ENCODE measurements at regions not wholly inside any gene's neighbourhood (a gene's known extent, or its start where the extent isn't known, plus 50 kb on each side); places are given as distances from the start of the nearest gene placed in this dataset.
A peak's percentile ranks its signal among the peaks of the same experiment; 100 is the strongest.

DNA sequence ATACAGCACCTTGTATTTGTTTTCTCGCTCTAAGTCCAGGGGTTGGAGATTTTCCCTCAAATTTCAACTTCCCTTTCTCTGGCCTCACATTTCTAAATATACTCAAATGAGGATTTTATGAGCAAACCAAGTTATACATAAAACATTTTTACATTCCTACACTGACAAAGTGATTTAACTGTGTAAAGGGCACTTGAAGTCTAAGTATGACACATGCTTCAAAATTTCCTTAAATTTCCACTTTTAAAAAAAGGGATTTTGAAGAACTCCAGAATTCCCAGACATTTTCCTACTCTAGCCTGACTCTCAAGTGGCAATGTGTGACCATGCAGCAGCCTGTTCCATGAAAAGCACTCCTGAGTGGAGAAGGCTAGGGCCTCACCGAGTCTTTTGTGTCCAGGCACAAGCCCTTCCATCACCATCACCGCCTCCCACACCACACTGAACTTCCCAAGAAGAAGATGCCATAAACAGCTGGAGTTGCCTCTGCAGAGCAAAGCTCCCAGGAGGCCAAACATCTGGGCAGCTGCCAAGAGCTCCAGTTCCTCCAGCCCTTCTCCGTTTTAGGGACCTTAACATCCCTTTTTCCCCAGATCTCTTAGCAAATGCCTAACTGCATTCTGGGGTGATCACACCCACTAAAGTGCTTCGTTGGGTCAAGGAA, 68.9 kb downstream of the NCR2 start:
- Histone ChIP-seq H3K36me3 (ENCODE audit: control insufficient read depth, insufficient read depth, low read length) (no peaks in the 10 kb centered on the region), H3K4me1 (ENCODE audit: control insufficient read depth, insufficient read depth, low read length) (peaks cover 27% of the 10 kb centered on the region), H3K9me3 (ENCODE audit: control insufficient read depth, insufficient read depth, low read length) (no peaks in the 10 kb centered on the region), H3K27ac (ENCODE audit: low read depth, low read length) (no peak overlapping the region), H3K27me3 (ENCODE audit: control insufficient read depth, insufficient read depth, low read length) (peaks cover 59% of the 10 kb centered on the region), H3K4me3 (ENCODE audit: low read depth, low read length) (no peak overlapping the region)
- DNase-seq (ENCODE audit: low read depth in 4 of 6, low spot score in 6 of 6): no peak
- 54% methylated on average over 4 of the region's 5 CpGs for WGBS (ENCODE audit: insufficient coverage)

DNA sequence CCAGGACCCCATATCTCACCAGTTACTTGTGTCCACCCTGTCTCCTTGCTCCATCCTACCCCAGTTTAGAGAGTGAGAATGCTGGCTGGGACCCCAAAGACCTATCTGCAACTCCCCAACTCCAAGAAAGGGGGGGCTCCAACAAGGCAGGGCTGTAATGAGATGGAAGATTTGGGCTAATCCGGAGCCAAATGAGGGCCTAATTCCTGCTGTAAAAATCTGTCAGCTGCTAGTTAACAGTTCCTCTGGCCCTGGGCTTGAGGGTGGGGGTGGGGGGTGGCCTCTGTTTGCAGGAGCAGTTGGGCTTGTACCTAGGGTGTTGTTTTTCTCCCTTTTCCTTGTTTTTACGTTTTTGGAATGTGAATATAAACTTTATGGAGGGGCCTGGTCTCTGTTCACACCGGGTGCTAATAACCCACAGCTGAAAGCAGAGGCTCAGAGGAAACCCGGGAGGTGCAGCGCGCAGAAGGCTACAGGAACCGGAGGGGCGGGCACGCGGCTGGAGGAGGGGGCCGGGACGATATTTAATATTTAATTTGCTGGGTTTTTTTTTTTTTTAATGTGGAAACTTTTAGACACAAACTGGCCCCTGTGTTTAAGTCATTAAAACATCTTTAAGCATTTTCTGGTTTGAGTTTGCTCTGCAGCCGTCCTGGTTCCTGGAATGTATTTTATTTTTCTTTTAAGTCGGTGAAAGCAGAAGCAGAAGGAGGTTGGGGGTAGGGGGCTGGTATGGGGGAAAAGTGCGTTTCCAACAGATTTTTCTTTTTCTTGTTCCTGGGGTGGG, 70.7 kb downstream of the NCR2 start:
- H3K27ac ChIP-seq (ENCODE audit: low read depth, low read length): peak overlapping the region; percentile 10
- no peaks in the 10 kb centered on the region for H3K36me3 ChIP-seq (ENCODE audit: control insufficient read depth, insufficient read depth, low read length)
- WGBS (ENCODE audit: insufficient coverage): 29% methylated on average over 10 of the region's 15 CpGs
- peaks cover 71% of the 10 kb centered on the region for H3K27me3 ChIP-seq (ENCODE audit: control insufficient read depth, insufficient read depth, low read length)
- DNase-seq (ENCODE audit: low read depth in 4 of 6, low spot score in 6 of 6): no peak
- H3K9me3 ChIP-seq (ENCODE audit: control insufficient read depth, insufficient read depth, low read length): no peaks in the 10 kb centered on the region
- peaks cover 27% of the 10 kb centered on the region for H3K4me1 ChIP-seq (ENCODE audit: control insufficient read depth, insufficient read depth, low read length)
- H3K4me3 ChIP-seq (ENCODE audit: low read depth, low read length): no peak overlapping the region

DNA sequence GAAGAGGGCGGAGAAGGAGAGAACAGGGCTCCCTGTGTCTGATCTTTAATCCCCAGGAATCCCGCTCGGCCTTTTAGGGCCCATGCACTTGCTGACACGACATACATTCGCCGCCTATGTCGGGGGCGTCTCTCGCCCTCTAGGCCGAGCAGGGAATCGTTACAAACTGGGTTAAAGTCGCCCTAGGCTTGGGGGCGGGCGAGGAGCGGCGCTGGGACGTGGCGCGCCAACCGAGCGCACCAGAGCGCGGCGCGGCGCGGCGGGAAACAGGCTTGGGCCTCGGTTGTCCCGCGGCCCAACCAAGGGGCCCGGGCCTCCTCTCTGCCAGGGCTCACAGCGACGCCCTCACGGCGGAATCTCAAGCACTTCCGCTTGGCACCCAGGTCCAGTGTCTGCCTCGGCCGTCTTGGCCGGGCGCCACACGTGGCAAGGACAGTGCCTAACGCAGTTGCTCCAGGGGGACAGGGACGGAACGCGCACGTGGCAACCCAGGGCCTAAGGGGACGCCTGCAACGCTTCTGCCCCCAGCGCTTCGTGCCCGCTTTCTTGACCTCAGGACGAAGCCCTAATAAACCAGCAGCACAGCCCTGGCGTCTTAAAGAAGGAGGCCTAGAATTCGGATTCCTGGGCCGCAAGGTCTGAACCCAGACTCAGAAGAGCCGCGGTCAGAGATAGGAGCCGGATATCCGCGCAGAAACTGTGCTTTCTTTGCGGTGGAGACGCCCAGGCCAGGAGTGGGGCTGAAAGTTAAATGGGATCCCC, 71.5 kb downstream of the NCR2 start:
- Histone ChIP-seq H3K4me3 (ENCODE audit: low read depth, low read length) (no peak overlapping the region), H3K36me3 (ENCODE audit: control insufficient read depth, insufficient read depth, low read length) (no peaks in the 10 kb centered on the region), H3K9me3 (ENCODE audit: control insufficient read depth, insufficient read depth, low read length) (no peaks in the 10 kb centered on the region), H3K4me1 (ENCODE audit: control insufficient read depth, insufficient read depth, low read length) (peaks cover 27% of the 10 kb centered on the region), H3K27me3 (ENCODE audit: control insufficient read depth, insufficient read depth, low read length) (peaks cover 73% of the 10 kb centered on the region), H3K27ac (ENCODE audit: low read depth, low read length) (no peak overlapping the region)
- WGBS (ENCODE audit: insufficient coverage): 8% methylated on average over 63 of the region's 63 CpGs
- peak in 1 of 6 donors; percentile 36 for DNase-seq (ENCODE audit: low read depth in 4 of 6, low spot score in 6 of 6)

DNA sequence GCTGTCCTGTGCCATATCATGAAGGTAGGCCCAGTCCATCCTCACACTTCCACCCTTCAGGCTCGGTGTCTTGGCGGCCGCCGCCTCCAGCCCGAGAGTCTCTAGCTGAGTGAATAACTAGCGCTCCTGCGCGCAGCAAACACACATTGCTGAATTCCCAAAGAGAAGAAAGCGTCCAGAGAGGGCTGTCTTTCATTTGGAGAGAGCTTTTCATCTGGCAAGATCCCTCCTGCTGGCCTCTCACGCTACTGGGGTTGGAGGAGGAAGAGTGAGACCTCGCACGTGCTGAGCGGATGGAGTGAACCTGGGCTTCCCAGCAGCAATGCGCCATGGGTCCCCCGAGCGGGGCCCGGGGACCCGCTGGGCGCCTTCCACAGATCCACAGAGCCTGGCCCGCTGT, 73.2 kb downstream of the NCR2 start:
- Histone ChIP-seq H3K4me3 (ENCODE audit: low read depth, low read length) (no peak overlapping the region), H3K9me3 (ENCODE audit: control insufficient read depth, insufficient read depth, low read length) (no peaks in the 10 kb centered on the region), H3K27ac (ENCODE audit: low read depth, low read length) (no peak overlapping the region), H3K36me3 (ENCODE audit: control insufficient read depth, insufficient read depth, low read length) (no peaks in the 10 kb centered on the region), H3K4me1 (ENCODE audit: control insufficient read depth, insufficient read depth, low read length) (peaks cover 34% of the 10 kb centered on the region), H3K27me3 (ENCODE audit: control insufficient read depth, insufficient read depth, low read length) (peaks cover 82% of the 10 kb centered on the region)
- WGBS (ENCODE audit: insufficient coverage): 4% methylated on average over 20 of the region's 20 CpGs
- DNase-seq (ENCODE audit: low read depth in 4 of 6, low spot score in 6 of 6): peak in 1 of 6 donors; percentile 36

DNA sequence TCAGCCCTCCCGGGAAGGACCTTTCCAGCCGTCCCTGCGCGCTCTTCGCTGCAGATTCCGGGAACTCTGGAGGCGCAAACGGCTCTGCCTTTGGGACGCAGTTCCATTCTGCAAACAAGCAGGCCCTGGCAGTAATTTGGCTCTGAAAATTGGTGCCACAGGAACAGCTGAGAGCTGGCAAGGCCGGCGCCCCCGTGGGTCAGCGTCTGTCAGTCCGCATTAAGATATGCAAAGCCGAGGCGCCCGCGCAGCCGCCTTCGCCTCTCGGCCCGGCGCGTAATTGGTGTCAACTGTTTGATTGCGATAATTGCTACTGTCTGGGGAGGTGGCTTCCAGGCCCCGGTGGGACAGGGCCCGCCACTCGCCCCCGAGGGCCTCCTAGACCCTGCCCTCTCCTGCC, 73.6 kb downstream of the NCR2 start:
- no peak overlapping the region for H3K4me3 ChIP-seq (ENCODE audit: low read depth, low read length)
- H3K4me1 ChIP-seq (ENCODE audit: control insufficient read depth, insufficient read depth, low read length): peaks cover 34% of the 10 kb centered on the region
- H3K27me3 ChIP-seq (ENCODE audit: control insufficient read depth, insufficient read depth, low read length): peaks cover 83% of the 10 kb centered on the region
- H3K36me3 ChIP-seq (ENCODE audit: control insufficient read depth, insufficient read depth, low read length): no peaks in the 10 kb centered on the region
- peak in 1 of 6 donors; percentile 51 for DNase-seq (ENCODE audit: low read depth in 4 of 6, low spot score in 6 of 6)
- H3K9me3 ChIP-seq (ENCODE audit: control insufficient read depth, insufficient read depth, low read length): no peaks in the 10 kb centered on the region
- no peak overlapping the region for H3K27ac ChIP-seq (ENCODE audit: low read depth, low read length)
- WGBS (ENCODE audit: insufficient coverage): 14% methylated on average over 29 of the region's 29 CpGs

DNA sequence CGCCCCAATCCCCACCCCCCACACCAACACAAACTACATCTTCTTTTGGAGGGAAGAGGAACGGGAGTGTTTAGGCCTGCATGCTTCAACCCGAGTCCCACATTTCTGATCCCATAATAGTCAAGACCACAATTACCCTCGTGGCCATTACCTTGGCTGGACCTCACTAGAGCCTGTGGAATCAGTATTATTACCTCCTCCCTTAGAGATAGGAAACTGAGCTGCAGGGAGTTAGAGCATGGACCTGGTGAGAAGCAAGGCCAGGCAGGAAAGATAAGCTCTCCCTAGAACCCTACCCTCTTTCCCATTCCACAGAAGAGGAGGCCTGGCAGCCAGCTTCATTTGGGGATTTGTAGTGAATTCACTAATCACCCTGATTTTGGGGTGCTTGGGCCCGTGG, 74.1 kb downstream of the NCR2 start:
- H3K4me1 ChIP-seq (ENCODE audit: control insufficient read depth, insufficient read depth, low read length): peaks cover 34% of the 10 kb centered on the region
- DNase-seq (ENCODE audit: low read depth in 4 of 6, low spot score in 6 of 6): no peak
- WGBS (ENCODE audit: insufficient coverage): 13% methylated on average over 1 of the region's 5 CpGs
- no peak overlapping the region for H3K4me3 ChIP-seq (ENCODE audit: low read depth, low read length)
- H3K36me3 ChIP-seq (ENCODE audit: control insufficient read depth, insufficient read depth, low read length): no peaks in the 10 kb centered on the region
- H3K9me3 ChIP-seq (ENCODE audit: control insufficient read depth, insufficient read depth, low read length): no peaks in the 10 kb centered on the region
- peaks cover 88% of the 10 kb centered on the region for H3K27me3 ChIP-seq (ENCODE audit: control insufficient read depth, insufficient read depth, low read length)
- no peak overlapping the region for H3K27ac ChIP-seq (ENCODE audit: low read depth, low read length)

DNA sequence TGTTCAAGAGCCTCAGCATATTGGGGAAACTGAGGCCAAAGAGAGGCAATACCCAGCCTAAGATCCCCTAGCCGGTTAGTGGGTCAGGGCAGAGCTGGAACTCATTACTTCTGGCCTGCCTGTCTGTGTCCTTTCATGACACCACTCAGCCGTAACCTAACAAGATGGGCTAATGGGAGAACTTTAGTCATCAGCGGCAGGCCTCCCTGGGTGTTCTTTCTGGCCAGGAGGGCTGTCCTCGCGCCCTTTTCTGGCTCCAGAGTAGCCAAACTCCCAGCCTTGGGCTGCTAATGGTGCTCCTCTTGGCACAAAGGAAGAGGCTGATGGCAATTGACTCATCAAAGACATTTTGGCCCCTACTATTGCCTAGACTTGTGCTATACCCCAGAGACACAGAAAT, 76.6 kb downstream of the NCR2 start:
- Histone ChIP-seq H3K4me1 (ENCODE audit: control insufficient read depth, insufficient read depth, low read length) (peaks cover 34% of the 10 kb centered on the region), H3K9me3 (ENCODE audit: control insufficient read depth, insufficient read depth, low read length) (no peaks in the 10 kb centered on the region), H3K4me3 (ENCODE audit: low read depth, low read length) (no peak overlapping the region), H3K27ac (ENCODE audit: low read depth, low read length) (no peak overlapping the region), H3K27me3 (ENCODE audit: control insufficient read depth, insufficient read depth, low read length) (peaks cover 90% of the 10 kb centered on the region), H3K36me3 (ENCODE audit: control insufficient read depth, insufficient read depth, low read length) (no peaks in the 10 kb centered on the region)
- no peak for DNase-seq (ENCODE audit: low read depth in 4 of 6, low spot score in 6 of 6)
- WGBS (ENCODE audit: insufficient coverage): 79% methylated on average over 5 of the region's 5 CpGs

DNA sequence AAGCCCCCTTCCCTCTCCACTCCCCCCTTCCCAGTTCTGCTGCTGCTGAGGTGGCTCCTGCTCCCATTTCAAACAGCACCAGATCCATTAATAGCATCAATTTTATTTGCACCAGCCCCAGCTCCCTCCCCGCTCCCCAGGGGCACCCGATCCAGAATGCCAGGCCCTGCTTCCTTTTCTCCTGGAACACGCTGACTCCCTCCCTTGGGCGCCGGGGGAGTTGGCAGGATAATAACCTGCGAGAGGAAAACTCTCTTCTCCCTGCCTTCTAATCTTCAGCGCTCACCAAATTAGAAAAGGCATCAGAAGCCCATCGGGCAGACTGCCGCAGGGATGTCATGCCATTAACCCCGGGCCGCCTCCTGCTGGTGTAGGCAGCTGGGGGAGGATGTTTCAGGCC, 77.8 kb downstream of the NCR2 start:
- WGBS (ENCODE audit: insufficient coverage): 35% methylated on average over 5 of the region's 11 CpGs
- no peaks in the 10 kb centered on the region for H3K9me3 ChIP-seq (ENCODE audit: control insufficient read depth, insufficient read depth, low read length)
- DNase-seq (ENCODE audit: low read depth in 4 of 6, low spot score in 6 of 6): no peak
- H3K27me3 ChIP-seq (ENCODE audit: control insufficient read depth, insufficient read depth, low read length): peaks cover 86% of the 10 kb centered on the region
- H3K27ac ChIP-seq (ENCODE audit: low read depth, low read length): no peak overlapping the region
- H3K4me1 ChIP-seq (ENCODE audit: control insufficient read depth, insufficient read depth, low read length): peaks cover 25% of the 10 kb centered on the region
- no peaks in the 10 kb centered on the region for H3K36me3 ChIP-seq (ENCODE audit: control insufficient read depth, insufficient read depth, low read length)
- H3K4me3 ChIP-seq (ENCODE audit: low read depth, low read length): no peak overlapping the region

DNA sequence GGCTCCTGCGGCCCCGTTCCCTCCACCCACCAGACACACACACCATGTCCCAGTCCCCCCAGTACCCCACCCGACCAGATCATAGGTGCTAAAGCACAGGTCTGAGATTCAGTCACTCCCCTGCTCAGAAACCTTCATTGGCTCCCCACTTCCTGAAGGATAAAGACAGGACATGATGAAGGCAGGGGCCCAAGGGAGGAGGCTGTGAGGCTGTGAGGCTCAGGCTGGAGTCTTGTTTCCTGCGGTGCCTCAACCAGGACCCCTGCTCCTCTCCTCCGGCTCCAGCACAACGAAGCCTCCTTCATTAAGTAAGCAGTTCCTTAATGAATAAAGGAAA, 81.1 kb downstream of the NCR2 start:
- Histone ChIP-seq H3K4me3 (ENCODE audit: low read depth, low read length) (no peak overlapping the region), H3K36me3 (ENCODE audit: control insufficient read depth, insufficient read depth, low read length) (no peaks in the 10 kb centered on the region), H3K27ac (ENCODE audit: low read depth, low read length) (no peak overlapping the region), H3K9me3 (ENCODE audit: control insufficient read depth, insufficient read depth, low read length) (peaks cover 4% of the 10 kb centered on the region), H3K4me1 (ENCODE audit: control insufficient read depth, insufficient read depth, low read length) (peaks cover 14% of the 10 kb centered on the region), H3K27me3 (ENCODE audit: control insufficient read depth, insufficient read depth, low read length) (peaks cover 71% of the 10 kb centered on the region)
- WGBS (ENCODE audit: insufficient coverage): 33% methylated on average over 1 of the region's 6 CpGs
- no peak for DNase-seq (ENCODE audit: low read depth in 4 of 6, low spot score in 6 of 6)

Measured in spinal cord (tissue), 9 donors.